ENCODE measurements at regions not wholly inside any gene's neighbourhood (a gene's known extent, or its start where the extent isn't known, plus 50 kb on each side); places are given as distances from the start of the nearest gene placed in this dataset.

DNA sequence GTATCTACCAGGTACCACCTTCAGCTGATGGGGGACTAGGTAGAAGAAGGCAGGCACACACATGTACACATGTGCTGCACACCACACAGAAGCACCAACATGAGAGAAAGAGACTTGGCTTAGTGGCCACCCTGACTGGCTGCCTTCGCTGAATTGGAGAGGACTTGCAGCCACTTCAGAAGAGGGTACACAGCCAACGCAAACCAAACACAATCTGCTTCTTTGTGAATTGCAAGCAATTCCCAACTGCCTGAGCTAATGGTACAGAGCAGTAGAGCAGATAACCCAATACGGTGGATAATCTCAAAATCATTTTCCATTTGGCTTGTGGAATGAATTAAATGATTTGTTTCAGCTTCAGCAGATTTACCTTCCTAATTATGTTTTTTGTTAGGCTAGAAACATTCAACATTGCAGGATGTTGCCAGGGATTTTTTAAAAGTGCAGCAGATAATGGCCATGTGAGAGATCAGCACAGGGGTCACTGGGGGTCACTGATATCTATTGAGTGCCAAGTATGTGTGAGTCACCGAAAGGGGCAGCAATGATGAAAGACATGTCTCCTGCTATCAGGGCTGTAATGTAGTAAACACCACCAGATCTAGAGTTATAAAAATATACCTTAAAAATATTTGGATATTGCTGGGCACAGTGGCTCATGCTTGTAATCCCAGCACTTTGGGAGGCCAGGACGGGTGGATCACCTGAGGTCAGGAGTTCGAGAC is 652.6 kb downstream of the BCL11A start:
- TF ChIP-seq, protein P1, sequence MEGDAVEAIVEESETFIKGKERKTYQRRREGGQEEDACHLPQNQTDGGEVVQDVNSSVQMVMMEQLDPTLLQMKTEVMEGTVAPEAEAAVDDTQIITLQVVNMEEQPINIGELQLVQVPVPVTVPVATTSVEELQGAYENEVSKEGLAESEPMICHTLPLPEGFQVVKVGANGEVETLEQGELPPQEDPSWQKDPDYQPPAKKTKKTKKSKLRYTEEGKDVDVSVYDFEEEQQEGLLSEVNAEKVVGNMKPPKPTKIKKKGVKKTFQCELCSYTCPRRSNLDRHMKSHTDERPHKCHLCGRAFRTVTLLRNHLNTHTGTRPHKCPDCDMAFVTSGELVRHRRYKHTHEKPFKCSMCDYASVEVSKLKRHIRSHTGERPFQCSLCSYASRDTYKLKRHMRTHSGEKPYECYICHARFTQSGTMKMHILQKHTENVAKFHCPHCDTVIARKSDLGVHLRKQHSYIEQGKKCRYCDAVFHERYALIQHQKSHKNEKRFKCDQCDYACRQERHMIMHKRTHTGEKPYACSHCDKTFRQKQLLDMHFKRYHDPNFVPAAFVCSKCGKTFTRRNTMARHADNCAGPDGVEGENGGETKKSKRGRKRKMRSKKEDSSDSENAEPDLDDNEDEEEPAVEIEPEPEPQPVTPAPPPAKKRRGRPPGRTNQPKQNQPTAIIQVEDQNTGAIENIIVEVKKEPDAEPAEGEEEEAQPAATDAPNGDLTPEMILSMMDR (IDR thresholded peaks at IDR 0.05), result no peak
- DNase-seq, result no peak
- no peaks in the 10 kb centered on the region for H3K36me3 Mint-ChIP-seq (ENCODE audit: low read depth)
- no peak overlapping the region for H3K27ac Mint-ChIP-seq
- H3K9me3 Mint-ChIP-seq, result peaks cover 25% of the 10 kb centered on the region
- no peak overlapping the region for H3K4me3 Mint-ChIP-seq
- H3K27me3 Mint-ChIP-seq (ENCODE audit: insufficient read depth), result no peaks in the 10 kb centered on the region
- no peaks in the 10 kb centered on the region for H3K4me1 Mint-ChIP-seq (ENCODE audit: low read depth)

DNA sequence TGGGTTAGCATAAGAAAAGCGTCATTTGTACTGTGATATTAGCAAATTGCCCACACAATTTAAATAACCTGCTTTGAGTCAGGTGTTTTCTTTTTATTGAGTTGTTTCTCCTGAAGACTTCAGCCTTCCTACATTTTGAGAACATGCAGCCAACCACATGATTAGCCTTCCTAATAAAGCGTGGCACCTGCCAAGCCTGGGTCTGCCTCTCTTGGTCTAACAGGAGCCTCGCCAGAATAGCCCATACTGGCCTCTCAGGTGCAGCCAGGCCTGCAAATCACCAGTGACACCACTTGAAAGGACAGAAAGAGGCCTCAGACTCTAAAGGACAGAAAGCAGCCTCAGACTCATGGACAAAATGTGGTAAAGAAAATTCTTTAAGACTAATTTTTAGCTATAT is 653.8 kb downstream of the BCL11A start:
- H3K9me3 Mint-ChIP-seq, result peaks cover 16% of the 10 kb centered on the region
- no peaks in the 10 kb centered on the region for H3K4me1 Mint-ChIP-seq (ENCODE audit: low read depth)
- TF ChIP-seq, protein P1 (IDR thresholded peaks at IDR 0.05), result no peak
- H3K36me3 Mint-ChIP-seq (ENCODE audit: low read depth), result no peaks in the 10 kb centered on the region
- no peak overlapping the region for H3K27ac Mint-ChIP-seq
- H3K27me3 Mint-ChIP-seq (ENCODE audit: insufficient read depth), result no peaks in the 10 kb centered on the region
- no peak for DNase-seq
- no peak overlapping the region for H3K4me3 Mint-ChIP-seq

DNA sequence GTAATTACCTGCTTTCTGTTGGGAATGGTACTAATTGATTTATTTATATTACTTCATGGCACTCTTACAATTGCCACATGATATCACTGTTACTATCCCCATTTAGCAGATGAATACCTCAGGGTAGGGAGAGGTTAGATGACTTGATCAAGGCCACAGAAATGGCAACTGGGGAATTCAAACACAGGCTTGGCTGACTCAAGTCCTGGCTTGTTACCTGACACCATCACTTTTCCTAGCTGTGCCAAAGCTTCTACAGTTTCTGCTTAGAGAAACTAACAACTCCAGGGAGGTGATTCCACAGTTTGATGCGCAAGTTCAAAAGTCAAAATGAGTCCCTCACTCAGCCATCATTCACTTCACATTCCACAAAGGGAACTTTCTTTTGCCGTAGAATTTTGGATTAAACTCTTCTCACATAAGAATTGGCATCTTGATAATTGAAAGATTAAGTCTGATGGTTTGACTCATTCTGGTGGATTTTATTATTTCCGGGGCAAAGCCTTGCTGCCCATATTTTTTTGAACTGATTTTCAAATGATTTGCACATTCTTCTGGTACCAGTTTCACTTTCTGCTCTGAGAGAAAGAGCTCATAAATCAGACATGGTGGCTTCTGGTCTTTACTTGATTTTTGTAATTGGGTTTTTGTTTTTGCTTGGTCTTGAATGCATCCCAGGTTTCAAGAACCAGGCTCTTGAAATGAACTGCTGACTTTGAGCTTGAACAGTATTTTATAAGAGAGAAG is 656.8 kb downstream of the BCL11A start:
- no peak for DNase-seq
- Mint-ChIP-seq H3K4me1 (ENCODE audit: low read depth) (no peaks in the 10 kb centered on the region), H3K9me3 (peaks cover 22% of the 10 kb centered on the region), H3K36me3 (ENCODE audit: low read depth) (no peaks in the 10 kb centered on the region), H3K27ac (no peak overlapping the region), H3K27me3 (ENCODE audit: insufficient read depth) (no peaks in the 10 kb centered on the region), H3K4me3 (no peak overlapping the region)
- TF ChIP-seq, protein P1 (IDR thresholded peaks at IDR 0.05), result no peak

DNA sequence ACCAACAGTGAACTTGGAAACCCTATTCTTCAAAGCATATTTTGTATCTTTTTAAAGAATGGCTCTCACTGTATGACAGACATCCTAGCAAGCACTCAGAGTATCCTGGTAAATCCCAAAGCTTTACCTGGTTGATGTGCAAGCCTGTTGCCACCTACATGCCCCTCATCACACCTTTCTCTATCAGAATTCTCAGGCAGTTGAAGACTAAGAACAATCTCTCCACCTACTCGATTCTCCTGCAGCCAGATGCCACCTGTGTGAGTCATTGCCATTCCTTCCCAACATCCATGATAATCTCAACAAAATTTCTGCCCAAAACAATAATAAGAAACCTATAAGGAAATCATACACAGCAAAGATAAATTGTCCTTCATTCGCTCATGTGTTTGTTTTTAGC is 659.8 kb downstream of the BCL11A start:
- no peak overlapping the region for H3K27ac Mint-ChIP-seq
- H3K9me3 Mint-ChIP-seq, result peaks cover 19% of the 10 kb centered on the region
- no peak for DNase-seq
- H3K36me3 Mint-ChIP-seq (ENCODE audit: low read depth), result no peaks in the 10 kb centered on the region
- H3K27me3 Mint-ChIP-seq (ENCODE audit: insufficient read depth), result no peaks in the 10 kb centered on the region
- H3K4me1 Mint-ChIP-seq (ENCODE audit: low read depth), result no peaks in the 10 kb centered on the region
- TF ChIP-seq, protein P1 (IDR thresholded peaks at IDR 0.05), result no peak
- H3K4me3 Mint-ChIP-seq, result no peak overlapping the region

DNA sequence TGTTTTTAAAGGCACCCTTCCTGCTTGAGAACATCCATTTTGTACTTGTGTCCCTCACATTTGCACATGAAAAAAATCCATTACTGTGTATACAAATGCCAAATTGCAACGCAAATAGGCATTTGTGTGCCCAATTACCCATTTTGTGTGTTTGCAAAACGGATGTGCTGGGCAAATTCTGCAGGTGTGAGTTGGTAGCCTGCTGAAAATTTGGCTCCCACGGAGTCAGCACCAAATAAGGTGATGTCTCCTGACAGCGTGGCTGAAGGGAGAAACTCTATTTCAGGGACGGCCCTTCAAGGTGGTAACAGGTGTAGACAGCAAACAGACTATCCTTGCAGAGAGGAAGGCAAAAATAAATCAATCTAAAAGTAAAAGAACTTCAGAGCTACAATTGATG is 661.1 kb downstream of the BCL11A start:
- H3K9me3 Mint-ChIP-seq, result peaks cover 10% of the 10 kb centered on the region
- DNase-seq, result no peak
- no peak overlapping the region for H3K4me3 Mint-ChIP-seq
- H3K27ac Mint-ChIP-seq, result no peak overlapping the region
- TF ChIP-seq, protein P1 (IDR thresholded peaks at IDR 0.05), result no peak
- H3K36me3 Mint-ChIP-seq (ENCODE audit: low read depth), result no peaks in the 10 kb centered on the region
- H3K4me1 Mint-ChIP-seq (ENCODE audit: low read depth), result no peaks in the 10 kb centered on the region
- H3K27me3 Mint-ChIP-seq (ENCODE audit: insufficient read depth), result no peaks in the 10 kb centered on the region

Data from HFFc6 (cell line).